Activated CD8-positive, alpha-beta T cell treated with anti-CD3 and anti-CD28 coated beads for 36 hours (primary cell): ENCODE measurements at regions not wholly inside any gene's neighbourhood (a gene's known extent, or its start where the extent isn't known, plus 50 kb on each side); places are given as distances from the start of the nearest gene placed in this dataset.

Experiments
- ATAC-seq: fragments of 200-7000 bp; cut with Tn5 transposase; one replicate; pipeline ENCODE4 v1.10.0; 2021; ENCODE audit warnings: mild to moderate bottlenecking, moderate library complexity
- CTCF ChIA-PET: fragments of 350-600 bp; sonication (Branson Sonifier 250); formaldehyde crosslinking; loops from one replicate; lab custom pipeline; 2021; ENCODE audit warnings: antibody characterized with exemption; lab: Charles Lee
- POLR2A ChIA-PET: fragments of 350-600 bp; sonication (Branson Sonifier 250); formaldehyde crosslinking; loops from one replicate; lab custom pipeline; 2021; ENCODE audit warnings: antibody characterized with exemption; lab: Charles Lee
- DNase-seq: peaks from one replicate; pipeline ENCODE4 v3.0.0-alpha.2; 2020
- H3K27ac Mint-ChIP-seq: one replicate; pipeline ENCODE4 v1.8.0; 2021; ENCODE audit warnings: mild to moderate bottlenecking, mixed read lengths
- H3K27me3 Mint-ChIP-seq: one replicate; pipeline ENCODE4 v1.8.0; 2021; ENCODE audit warnings: mixed read lengths
- H3K36me3 Mint-ChIP-seq: one replicate; pipeline ENCODE4 v1.8.0; 2021; ENCODE audit warnings: low read depth, mixed read lengths
- H3K4me1 Mint-ChIP-seq: one replicate; pipeline ENCODE4 v1.8.0; 2021; ENCODE audit warnings: low read depth, mixed read lengths
- H3K4me3 Mint-ChIP-seq: one replicate; pipeline ENCODE4 v1.8.0; 2021; ENCODE audit warnings: mild to moderate bottlenecking, moderate library complexity, mixed read lengths
- H3K9me3 Mint-ChIP-seq: one replicate; pipeline ENCODE4 v1.8.0; 2021; ENCODE audit warnings: mixed read lengths
- CTCF ChIP-seq: fragments of 200-600 bp; IDR thresholded peaks from one replicate; pipeline ENCODE4 v1.8.0; 2022; ENCODE audit warnings: antibody characterized with exemption, mild to moderate bottlenecking
- intact Hi-C: fragments of 100-400 bp; cut with micrococcal nuclease; formaldehyde crosslinking; loops from one replicate; pipeline ENCODE4 v1.10.0; 2022

DNA sequence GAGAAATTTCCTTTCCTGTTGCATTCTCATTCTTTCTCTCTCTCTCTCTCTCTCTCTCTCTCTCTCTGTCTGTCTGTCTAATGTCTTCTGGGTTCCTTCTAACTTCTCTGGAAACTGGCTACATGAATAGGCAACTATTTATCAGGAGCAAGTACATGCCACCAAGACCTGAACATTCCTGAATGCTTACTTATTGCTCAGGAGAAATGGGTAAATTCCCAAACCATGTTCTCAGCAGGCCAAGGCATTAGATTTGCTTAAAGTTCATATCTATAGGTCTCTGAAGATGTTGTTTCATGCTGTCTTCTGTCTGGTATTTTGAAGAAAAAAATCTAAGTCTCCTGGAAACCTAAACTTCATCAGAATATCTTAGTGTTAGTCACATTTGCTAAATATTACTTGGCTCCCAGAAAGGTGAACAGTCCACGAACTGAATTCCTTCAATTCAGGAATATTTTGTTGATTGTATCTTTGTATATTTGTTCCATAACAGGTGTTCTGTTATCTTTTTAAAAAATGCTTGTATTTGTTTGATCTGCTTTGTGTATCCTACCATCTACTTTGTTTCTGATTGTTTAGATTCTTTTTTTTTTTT, 77.2 kb upstream of the FIGN start:
- intact Hi-C loops, result no loop called here
- no peak for DNase-seq
- no peaks in the 10 kb centered on the region for H3K36me3 Mint-ChIP-seq
- TF ChIP-seq CTCF, result no peak
- no peak for ATAC-seq
- H3K4me1 Mint-ChIP-seq, result no peaks in the 10 kb centered on the region
- H3K4me3 Mint-ChIP-seq, result no peak overlapping the region
- peaks cover 12% of the 10 kb centered on the region for H3K9me3 Mint-ChIP-seq
- no peaks in the 10 kb centered on the region for H3K27me3 Mint-ChIP-seq
- CTCF ChIA-PET, result no interaction called here
- no peak overlapping the region for H3K27ac Mint-ChIP-seq
- POLR2A ChIA-PET, result no interaction called here

DNA sequence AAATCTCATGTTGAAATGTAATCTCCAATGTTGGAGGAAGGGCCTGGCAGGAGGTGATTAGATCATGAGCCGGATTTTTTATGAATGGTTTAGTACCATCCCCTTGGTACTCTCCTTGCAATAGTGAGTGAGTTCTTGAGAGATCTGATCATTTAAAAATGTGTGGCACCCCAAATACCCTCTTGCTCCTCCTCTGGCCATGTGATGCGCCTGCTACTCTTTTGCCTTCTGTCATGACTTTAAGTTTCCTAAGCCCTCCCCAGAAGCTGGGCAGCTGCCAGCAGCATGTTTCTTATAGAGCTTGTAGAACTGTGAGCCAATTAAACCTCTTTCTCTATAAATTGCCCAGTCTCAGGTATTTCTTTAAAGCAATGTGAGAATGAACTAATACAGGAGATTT, 72.6 kb upstream of the FIGN start:
- Mint-ChIP-seq H3K4me1 (no peaks in the 10 kb centered on the region), H3K36me3 (no peaks in the 10 kb centered on the region), H3K9me3 (peaks cover 5% of the 10 kb centered on the region), H3K27me3 (no peaks in the 10 kb centered on the region), H3K4me3 (no peak overlapping the region), H3K27ac (no peak overlapping the region)
- ChIA-PET CTCF (no interaction called here), POLR2A (no interaction called here)
- no peak for ATAC-seq
- TF ChIP-seq CTCF, result no peak
- intact Hi-C loops, result no loop called here
- no peak for DNase-seq

DNA sequence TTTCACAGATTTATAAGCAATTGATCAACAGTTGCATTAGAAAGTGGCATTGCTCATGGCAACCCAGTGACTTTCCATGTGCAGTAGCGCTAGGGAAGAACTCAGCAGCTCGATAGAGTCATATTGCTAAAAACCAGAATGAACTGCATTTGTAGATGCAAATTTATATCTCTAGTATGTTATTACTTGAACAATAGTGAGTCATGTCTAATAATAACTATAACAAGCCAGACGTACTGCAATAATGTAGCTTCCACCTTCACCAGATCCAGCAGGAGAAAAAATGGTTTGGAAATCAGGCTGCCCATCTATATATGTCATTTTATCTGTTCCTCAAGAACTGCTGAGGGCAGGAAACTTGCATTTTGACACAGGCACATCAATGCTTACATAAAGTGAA, 66.5 kb upstream of the FIGN start:
- ChIA-PET POLR2A (no interaction called here), CTCF (no interaction called here)
- no peak for ATAC-seq
- TF ChIP-seq CTCF, result no peak
- Mint-ChIP-seq H3K27ac (no peak overlapping the region), H3K9me3 (peaks cover 4% of the 10 kb centered on the region), H3K4me1 (no peaks in the 10 kb centered on the region), H3K27me3 (no peaks in the 10 kb centered on the region), H3K4me3 (no peak overlapping the region), H3K36me3 (no peaks in the 10 kb centered on the region)
- DNase-seq, result no peak
- intact Hi-C loops, result no loop called here

GRCh38 chr2:163801486-163801885, 65.7 kb upstream of the FIGN start:
- Mint-ChIP-seq H3K9me3 (peaks cover 10% of the 10 kb centered on the region), H3K4me3 (no peak overlapping the region), H3K27ac (no peak overlapping the region), H3K36me3 (no peaks in the 10 kb centered on the region), H3K4me1 (no peaks in the 10 kb centered on the region), H3K27me3 (no peaks in the 10 kb centered on the region)
- CTCF ChIA-PET, result no interaction called here
- ATAC-seq (no peak), DNase-seq (no peak)
- intact Hi-C loops, result no loop called here
- TF ChIP-seq CTCF, result no peak
- POLR2A ChIA-PET, result no interaction called here

GRCh38 chr2:163800951-163801381, 65.2 kb upstream of the FIGN start:
- Mint-ChIP-seq H3K9me3 (peaks cover 10% of the 10 kb centered on the region), H3K27me3 (no peaks in the 10 kb centered on the region), H3K36me3 (no peaks in the 10 kb centered on the region), H3K4me1 (no peaks in the 10 kb centered on the region), H3K27ac (no peak overlapping the region), H3K4me3 (no peak overlapping the region)
- intact Hi-C loops, result no loop called here
- POLR2A ChIA-PET, result no interaction called here
- ATAC-seq (no peak), DNase-seq (no peak)
- no peak for TF ChIP-seq CTCF
- CTCF ChIA-PET, result no interaction called here
